BJ (cell line): ENCODE measurements at regions not wholly inside any gene's neighbourhood (a gene's known extent, or its start where the extent isn't known, plus 50 kb on each side); places are given as distances from the start of the nearest gene placed in this dataset.

ENCODE experiments used
- CTCF ChIA-PET: fragments of 350-600 bp; formaldehyde crosslinking; extraction: SDS; loops from one replicate; lab custom pipeline; 2021; ENCODE audit warnings: antibody characterized with exemption, inconsistent platforms; lab: Yijun Ruan, JAX
- POLR2A ChIA-PET: fragments of 300-600 bp; sonication (Branson Sonifier 250); formaldehyde crosslinking; extraction: SDS; loops from one replicate; lab custom pipeline; 2021; ENCODE audit warnings: antibody characterized with exemption; lab: Charles Lee
- DNase-seq: peaks from one replicate; pipeline ENCODE4 v3.0.0-alpha.2; 2011; ENCODE audit warnings: low read depth
- H3K27me3 ChIP-seq: 2 replicates; pipeline ENCODE4 v1.6.0; 2011; ENCODE audit warnings: low read length; ENCODE audit not compliant: control insufficient read depth, insufficient read depth
- H3K36me3 ChIP-seq: 2 replicates; pipeline ENCODE4 v1.5.1; 2011; ENCODE audit warnings: low read length; ENCODE audit not compliant: control insufficient read depth, insufficient read depth
- H3K4me3 ChIP-seq: 2 replicates; pipeline ENCODE4 v1.5.1; 2011; ENCODE audit warnings: low read depth, mild to moderate bottlenecking, control low read depth, low read length
- CTCF ChIP-seq: IDR thresholded peaks from 2 replicates; pipeline ENCODE4 v1.5.1; 2011; ENCODE audit warnings: low read depth, mild to moderate bottlenecking, control low read depth, inconsistent platforms, low read length, moderate library complexity; ENCODE audit not compliant: insufficient read depth

GRCh38 chr3:181999314-181999713 is 287.6 kb downstream of the SOX2 start:
- no peak for TF ChIP-seq CTCF
- H3K27me3 ChIP-seq = no peaks in the 10 kb centered on the region
- POLR2A ChIA-PET = no interaction called here

GRCh38 chr3:182000447-182000846 is 288.7 kb downstream of the SOX2 start:
- TF ChIP-seq CTCF = no peak
- DNase-seq = no peak
- Histone ChIP-seq H3K4me3 (no peak overlapping the region), H3K27me3 (no peaks in the 10 kb centered on the region), H3K36me3 (no peaks in the 10 kb centered on the region)
- ChIA-PET CTCF (no interaction called here), POLR2A (no interaction called here)

More at GRCh38 chr3:181999314-181999713, 287.6 kb downstream of the SOX2 start:
- no peaks in the 10 kb centered on the region for H3K36me3 ChIP-seq
- no peak overlapping the region for H3K4me3 ChIP-seq
- CTCF ChIA-PET = no interaction called here
- no peak for DNase-seq

- no peaks in the 10 kb centered on the region for H3K36me3 ChIP-seq
- POLR2A ChIA-PET = no interaction called here
- CTCF ChIA-PET = no interaction called here
- no peak for DNase-seq
- H3K4me3 ChIP-seq = no peak overlapping the region
- no peaks in the 10 kb centered on the region for H3K27me3 ChIP-seq
- no peak for TF ChIP-seq CTCF
These were observed 293.5 kb downstream of the SOX2 start for GRCh38 chr3:182005219-182005618.

GRCh38 chr3:182005701-182006100 is 294.0 kb downstream of the SOX2 start:
- Histone ChIP-seq H3K36me3 (no peaks in the 10 kb centered on the region), H3K27me3 (no peaks in the 10 kb centered on the region), H3K4me3 (no peak overlapping the region)
- CTCF ChIA-PET = no interaction called here
- POLR2A ChIA-PET = no interaction called here
- no peak for DNase-seq
- TF ChIP-seq CTCF = no peak

- H3K36me3 ChIP-seq = no peaks in the 10 kb centered on the region
- no peak overlapping the region for H3K4me3 ChIP-seq
- no peaks in the 10 kb centered on the region for H3K27me3 ChIP-seq
- ChIA-PET CTCF (no interaction called here), POLR2A (no interaction called here)
- DNase-seq = no peak
- no peak for TF ChIP-seq CTCF
These were observed 294.7 kb downstream of the SOX2 start for GRCh38 chr3:182006431-182006830.
